ENCODE measurements at regions not wholly inside any gene's neighbourhood (a gene's known extent, or its start where the extent isn't known, plus 50 kb on each side); places are given as distances from the start of the nearest gene placed in this dataset.

- WGBS, 2 experiments (ENCODE audit: insufficient coverage in 2 of 2), result 67 to 80% methylated on average over 4 to 5 of the region's 8 CpGs
- H3K36me3 ChIP-seq (ENCODE audit: control insufficient read depth, insufficient read depth, low read length), result no peaks in the 10 kb centered on the region
- H3K27ac ChIP-seq (ENCODE audit: low read depth, low read length, severe bottlenecking), result no peak overlapping the region
- no peaks in the 10 kb centered on the region for H3K9me3 ChIP-seq (ENCODE audit: control insufficient read depth, low read length)
- H3K4me3 ChIP-seq (ENCODE audit: extremely low read depth, insufficient read depth, low read length, poor library complexity, severe bottlenecking), result no peak overlapping the region
- H3K4me1 ChIP-seq (ENCODE audit: control insufficient read depth, insufficient read depth, low read length, poor library complexity, severe bottlenecking), result no peaks in the 10 kb centered on the region
These were observed 72.5 kb upstream of the SRRM4 start for GRCh38 chr12:118908811-118909210.

DNA sequence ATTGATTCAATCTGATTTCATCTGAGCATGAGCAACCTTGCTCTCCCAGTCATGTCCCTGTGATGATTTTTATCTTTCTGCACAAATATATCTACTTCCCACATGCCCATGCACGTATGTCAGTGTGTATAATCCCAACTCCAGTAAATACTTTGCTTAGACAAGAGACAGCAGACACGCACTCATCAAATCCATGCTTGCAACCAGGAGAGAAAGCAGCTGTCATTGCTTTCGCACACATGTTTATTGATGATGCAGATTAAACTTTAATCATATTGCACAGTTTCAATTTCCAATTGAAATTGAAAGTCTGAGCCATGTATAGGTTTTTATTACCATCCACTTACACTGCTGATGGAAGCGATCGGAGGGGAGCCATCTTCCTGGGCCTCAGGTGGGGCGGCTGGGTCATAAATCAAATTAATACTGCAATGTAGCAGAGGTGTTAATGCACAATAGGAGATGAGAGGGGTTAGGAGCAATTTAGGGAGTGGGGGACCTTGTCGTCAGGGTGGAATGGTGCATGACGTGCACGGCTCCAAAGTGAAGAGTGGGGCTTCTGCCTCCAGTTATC, 68.6 kb upstream of the SRRM4 start:
- no peak overlapping the region for H3K27ac ChIP-seq (ENCODE audit: low read depth, low read length, severe bottlenecking)
- no peaks in the 10 kb centered on the region for H3K36me3 ChIP-seq (ENCODE audit: control insufficient read depth, insufficient read depth, low read length)
- no peaks in the 10 kb centered on the region for H3K4me1 ChIP-seq (ENCODE audit: control insufficient read depth, insufficient read depth, low read length, poor library complexity, severe bottlenecking)
- no peak overlapping the region for H3K4me3 ChIP-seq (ENCODE audit: extremely low read depth, insufficient read depth, low read length, poor library complexity, severe bottlenecking)
- 75 to 86% methylated on average over 3 to 5 of the region's 9 CpGs for WGBS, 2 experiments (ENCODE audit: insufficient coverage in 2 of 2)
- H3K9me3 ChIP-seq (ENCODE audit: control insufficient read depth, low read length), result no peaks in the 10 kb centered on the region

- 86 to 100% methylated on average over 1 of the region's 2 CpGs for WGBS, 2 experiments (ENCODE audit: insufficient coverage in 2 of 2)
- Histone ChIP-seq H3K36me3 (ENCODE audit: control insufficient read depth, insufficient read depth, low read length) (no peaks in the 10 kb centered on the region), H3K9me3 (ENCODE audit: control insufficient read depth, low read length) (no peaks in the 10 kb centered on the region), H3K4me1 (ENCODE audit: control insufficient read depth, insufficient read depth, low read length, poor library complexity, severe bottlenecking) (no peaks in the 10 kb centered on the region), H3K27ac (ENCODE audit: low read depth, low read length, severe bottlenecking) (no peak overlapping the region), H3K4me3 (ENCODE audit: extremely low read depth, insufficient read depth, low read length, poor library complexity, severe bottlenecking) (no peak overlapping the region)
These were observed 59.6 kb upstream of the SRRM4 start for GRCh38 chr12:118921761-118922160.

DNA sequence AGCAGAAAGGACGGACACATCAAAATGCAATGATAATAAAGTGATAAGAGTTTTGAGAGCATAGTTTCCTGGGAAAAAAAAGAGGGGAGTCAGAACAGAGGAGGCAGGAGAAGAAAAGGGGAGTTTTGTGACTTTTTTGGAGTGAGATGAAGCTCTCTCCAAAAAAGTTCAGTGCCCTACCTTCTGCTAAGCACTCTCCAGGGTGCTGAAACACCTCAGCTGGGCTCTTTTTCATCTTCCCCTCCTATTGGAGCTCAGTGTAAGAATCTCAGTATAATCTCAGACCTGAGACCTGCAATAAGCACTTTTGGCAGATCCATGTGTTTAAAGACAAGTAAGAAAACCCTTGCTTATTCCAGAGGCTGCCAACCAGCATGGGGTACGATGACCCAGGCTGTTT, 58.9 kb upstream of the SRRM4 start:
- 75% methylated on average over 2 of the region's 2 CpGs; no CpG with 5 or more reads in 1 of the 2 experiments for WGBS, 2 experiments (ENCODE audit: insufficient coverage in 2 of 2)
- no peaks in the 10 kb centered on the region for H3K4me1 ChIP-seq (ENCODE audit: control insufficient read depth, insufficient read depth, low read length, poor library complexity, severe bottlenecking)
- no peak overlapping the region for H3K4me3 ChIP-seq (ENCODE audit: extremely low read depth, insufficient read depth, low read length, poor library complexity, severe bottlenecking)
- no peaks in the 10 kb centered on the region for H3K9me3 ChIP-seq (ENCODE audit: control insufficient read depth, low read length)
- H3K27ac ChIP-seq (ENCODE audit: low read depth, low read length, severe bottlenecking), result no peak overlapping the region
- no peaks in the 10 kb centered on the region for H3K36me3 ChIP-seq (ENCODE audit: control insufficient read depth, insufficient read depth, low read length)

GRCh38 chr12:118925407-118925806, 55.9 kb upstream of the SRRM4 start:
- WGBS, 2 experiments (ENCODE audit: insufficient coverage in 2 of 2), result 83% methylated on average over 1 of the region's 1 CpG; no CpG with 5 or more reads in 1 of the 2 experiments
- Histone ChIP-seq H3K36me3 (ENCODE audit: control insufficient read depth, insufficient read depth, low read length) (no peaks in the 10 kb centered on the region), H3K9me3 (ENCODE audit: control insufficient read depth, low read length) (no peaks in the 10 kb centered on the region), H3K27ac (ENCODE audit: low read depth, low read length, severe bottlenecking) (no peak overlapping the region), H3K4me1 (ENCODE audit: control insufficient read depth, insufficient read depth, low read length, poor library complexity, severe bottlenecking) (no peaks in the 10 kb centered on the region), H3K4me3 (ENCODE audit: extremely low read depth, insufficient read depth, low read length, poor library complexity, severe bottlenecking) (no peak overlapping the region)

DNA sequence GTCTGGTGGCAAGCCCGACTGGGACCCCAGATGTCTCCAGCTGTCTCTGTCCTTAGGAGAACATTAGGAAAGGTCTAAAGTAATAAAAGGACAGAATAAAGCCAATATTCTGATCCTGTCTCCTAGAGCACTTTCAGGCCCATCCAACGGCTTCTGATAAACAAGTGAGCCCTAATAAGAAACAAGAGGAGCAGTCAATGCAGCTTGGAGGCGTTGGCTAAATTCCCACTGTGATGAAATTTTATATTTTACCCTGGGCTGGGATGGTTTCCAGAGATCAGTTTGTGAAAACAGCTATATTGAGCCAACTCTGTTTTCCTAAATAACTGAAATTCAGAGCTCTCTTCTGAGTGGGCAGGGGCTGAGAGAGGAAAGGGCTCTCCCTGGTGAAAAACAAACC, 55.5 kb upstream of the SRRM4 start:
- Histone ChIP-seq H3K36me3 (ENCODE audit: control insufficient read depth, insufficient read depth, low read length) (no peaks in the 10 kb centered on the region), H3K4me1 (ENCODE audit: control insufficient read depth, insufficient read depth, low read length, poor library complexity, severe bottlenecking) (no peaks in the 10 kb centered on the region), H3K4me3 (ENCODE audit: extremely low read depth, insufficient read depth, low read length, poor library complexity, severe bottlenecking) (no peak overlapping the region), H3K27ac (ENCODE audit: low read depth, low read length, severe bottlenecking) (no peak overlapping the region), H3K9me3 (ENCODE audit: control insufficient read depth, low read length) (no peaks in the 10 kb centered on the region)
- WGBS, 2 experiments (ENCODE audit: insufficient coverage in 2 of 2), result 69 to 79% methylated on average over 2 of the region's 3 CpGs

All from mesodermal cell (in vitro differentiated cells).